IMR-90 (cell line): ENCODE measurements at regions not wholly inside any gene's neighbourhood (a gene's known extent, or its start where the extent isn't known, plus 50 kb on each side); places are given as distances from the start of the nearest gene placed in this dataset.

Experiments
- ATAC-seq: fragments of 200-7000 bp; cut with Tn5 transposase; 2 replicates; pipeline ENCODE4 v1.9.1; 2020; ENCODE audit warnings: low read depth, mild to moderate bottlenecking, moderate library complexity
- BruUV-seq: library from RNA; stranded (reverse); fragments of 400-500 nt; replicated peaks from 2 replicates; lab custom pipeline; 2021; lab: Mats Ljungman, UMichigan
- CTCF ChIA-PET: fragments of 300-600 bp; formaldehyde crosslinking; extraction: SDS; loops from one replicate; lab custom pipeline; 2021; ENCODE audit warnings: antibody characterized with exemption; lab: Yijun Ruan, JAX
- POLR2A ChIA-PET: fragments of 300-600 bp; sonication (Branson Sonifier 250); formaldehyde crosslinking; loops from one replicate; lab custom pipeline; 2022; ENCODE audit warnings: antibody characterized with exemption; ENCODE audit not compliant: unreplicated experiment; lab: Charles Lee
- DNase-seq: peaks from one replicate; pipeline ENCODE4 v3.0.0; 2013
- H2AFZ ChIP-seq: replicated peaks from 2 replicates; pipeline ENCODE3; 2013; ENCODE audit warnings: low read length, mild to moderate bottlenecking; ENCODE audit not compliant: poor library complexity
- H2AK5ac ChIP-seq: 2 replicates; pipeline ENCODE4 v1.6.1; 2013; ENCODE audit warnings: low read depth, low read length, inconsistent platforms
- H2AK9ac ChIP-seq: replicated peaks from 2 replicates; pipeline ENCODE3; 2013; ENCODE audit warnings: mild to moderate bottlenecking, low read depth, low read length, moderate library complexity; ENCODE audit not compliant: poor library complexity
- H2BK120ac ChIP-seq: 2 replicates; pipeline ENCODE4 v1.6.1; 2013; ENCODE audit warnings: low read depth, low read length, inconsistent platforms
- H2BK15ac ChIP-seq: 3 replicates; pipeline ENCODE4 v1.6.1; 2013; ENCODE audit warnings: low read depth, low read length, inconsistent platforms
- H2BK20ac ChIP-seq: 2 replicates; pipeline ENCODE4 v1.6.1; 2013; ENCODE audit warnings: low read depth, mild to moderate bottlenecking, inconsistent platforms, low read length, moderate library complexity
- H2BK5ac ChIP-seq: 2 replicates; pipeline ENCODE4 v1.6.1; 2013; ENCODE audit warnings: mild to moderate bottlenecking, low read depth, low read length, inconsistent platforms; ENCODE audit not compliant: poor library complexity, severe bottlenecking
- H3K14ac ChIP-seq: replicated peaks from 2 replicates; pipeline ENCODE4 v1.6.1; 2013; ENCODE audit warnings: low read depth, low read length, inconsistent platforms
- H3K18ac ChIP-seq: 2 replicates; pipeline ENCODE4 v1.6.1; 2013; ENCODE audit warnings: low read depth, low read length, control low read depth
- H3K23ac ChIP-seq: 2 replicates; pipeline ENCODE4 v1.6.1; 2013; ENCODE audit warnings: low read depth, low read length, inconsistent platforms
- H3K27ac ChIP-seq: 2 replicates; pipeline ENCODE4 v1.5.1; 2013; ENCODE audit warnings: mild to moderate bottlenecking, control low read depth, low read length; ENCODE audit not compliant: insufficient read depth
- H3K27me3 ChIP-seq: 2 replicates; pipeline ENCODE4 v1.6.1; 2013; ENCODE audit warnings: low read length; ENCODE audit not compliant: control insufficient read depth, insufficient read depth
- H3K36me3 ChIP-seq: 2 replicates; pipeline ENCODE4 v1.6.1; 2013; ENCODE audit warnings: low read length, mixed read lengths; ENCODE audit not compliant: control insufficient read depth, insufficient read depth
- H3K4ac ChIP-seq: 2 replicates; pipeline ENCODE4 v1.6.1; 2013; ENCODE audit warnings: low read depth, low read length, inconsistent platforms
- H3K4me1 ChIP-seq: 2 replicates; pipeline ENCODE4 v1.6.1; 2013; ENCODE audit warnings: low read length, mixed read lengths; ENCODE audit not compliant: control insufficient read depth, insufficient read depth
- H3K4me2 ChIP-seq: 2 replicates; pipeline ENCODE4 v1.6.1; 2013; ENCODE audit warnings: low read depth, mild to moderate bottlenecking, control low read depth, low read length, moderate library complexity
- H3K4me3 ChIP-seq: 2 replicates; pipeline ENCODE4 v1.5.1; 2013; ENCODE audit warnings: low read depth, mild to moderate bottlenecking, control low read depth, low read length, moderate library complexity; ENCODE audit not compliant: insufficient read depth
- H3K56ac ChIP-seq: 2 replicates; pipeline ENCODE4 v1.6.1; 2013; ENCODE audit warnings: low read length, inconsistent platforms; ENCODE audit not compliant: insufficient read depth; ENCODE audit errors: extremely low read depth
- H3K79me1 ChIP-seq, 2 experiments: 2 replicates each; pipeline ENCODE4 v1.6.1; 2013; ENCODE audit warnings: low read length in 2 of 2, inconsistent platforms in 1 of 2, low read depth in 1 of 2
- H3K9ac ChIP-seq: 2 replicates; pipeline ENCODE4 v1.6.1; 2013; ENCODE audit warnings: low read depth, low read length, control low read depth
- H3K9me1 ChIP-seq: 2 replicates; pipeline ENCODE4 v1.6.1; 2013; ENCODE audit warnings: low read length, inconsistent platforms; ENCODE audit not compliant: insufficient read depth
- H3K9me3 ChIP-seq: 2 replicates; pipeline ENCODE4 v1.6.1; 2013; ENCODE audit warnings: low read length; ENCODE audit not compliant: control insufficient read depth, insufficient read depth
- H4K20me1 ChIP-seq: 2 replicates; pipeline ENCODE4 v1.6.1; 2013; ENCODE audit warnings: low read length, inconsistent platforms; ENCODE audit not compliant: insufficient read depth
- H4K5ac ChIP-seq: 2 replicates; pipeline ENCODE4 v1.6.1; 2013; ENCODE audit warnings: mild to moderate bottlenecking, low read depth, low read length, control low read depth
- H4K8ac ChIP-seq, 2 experiments: 2 replicates each; pipeline ENCODE4 v1.6.1; 2013; ENCODE audit warnings: low read depth in 2 of 2, low read length in 2 of 2, control low read depth in 1 of 2, inconsistent platforms in 1 of 2
- H4K91ac ChIP-seq: 2 replicates; pipeline ENCODE4 v1.6.1; 2013; ENCODE audit warnings: low read depth, low read length, inconsistent platforms; ENCODE audit not compliant: insufficient read depth
- BHLHE40 ChIP-seq: fragments of 150-350 bp; IDR thresholded peaks from 2 replicates; pipeline ENCODE4 v1.6.1; 2016; ENCODE audit warnings: mild to moderate bottlenecking, low read depth, low read length
- CEBPB ChIP-seq: IDR thresholded peaks from 2 replicates; pipeline ENCODE4 v1.6.1; 2012; ENCODE audit warnings: low read depth, low read length, improper control_type of control experiment
- CHD1 ChIP-seq: IDR thresholded peaks from 2 replicates; pipeline ENCODE4 v1.6.1; 2012; ENCODE audit warnings: low read depth, low read length, improper control_type of control experiment
- MAZ ChIP-seq: IDR thresholded peaks from 2 replicates; pipeline ENCODE4 v1.6.1; 2012; ENCODE audit warnings: low read depth, mild to moderate bottlenecking, low read length, improper control_type of control experiment, moderate library complexity, borderline replicate concordance
- MXI1 ChIP-seq: IDR thresholded peaks from 2 replicates; pipeline ENCODE4 v1.6.1; 2012; ENCODE audit warnings: low read depth, mild to moderate bottlenecking, low read length, moderate library complexity, borderline replicate concordance
- NFE2L2 ChIP-seq: fragments of 150-350 bp; IDR thresholded peaks from 2 replicates; pipeline ENCODE4 v1.6.1; 2016; ENCODE audit warnings: low read depth, mild to moderate bottlenecking, low read length
- POLR2A ChIP-seq: IDR thresholded peaks from 2 replicates; pipeline ENCODE4 v1.6.1; 2012; ENCODE audit warnings: mild to moderate bottlenecking, low read depth, low read length
- RAD21 ChIP-seq: IDR thresholded peaks from 2 replicates; pipeline ENCODE4 v1.6.1; 2012; ENCODE audit warnings: low read length, improper control_type of control experiment
- RCOR1 ChIP-seq: IDR thresholded peaks from 2 replicates; pipeline ENCODE4 v1.6.1; 2012; ENCODE audit warnings: mild to moderate bottlenecking, low read length, improper control_type of control experiment; ENCODE audit not compliant: insufficient replicate concordance
- RFX5 ChIP-seq: IDR thresholded peaks from 2 replicates; pipeline ENCODE4 v1.8.0; 2012; ENCODE audit warnings: low read depth, mild to moderate bottlenecking, low read length, moderate library complexity
- SMC3 ChIP-seq: fragments of 150-350 bp; IDR thresholded peaks from 2 replicates; pipeline ENCODE4 v1.6.1; 2016; ENCODE audit warnings: low read depth, mild to moderate bottlenecking, antibody characterized with exemption, low read length, moderate library complexity
- USF2 ChIP-seq: fragments of 150-350 bp; IDR thresholded peaks from 2 replicates; pipeline ENCODE4 v1.6.1; 2017; ENCODE audit warnings: mild to moderate bottlenecking, antibody characterized with exemption, low read length, low read depth
- WGBS, 2 experiments: methylation state at CpG; one replicate each; pipeline versions ENCODE4 v1.1.5 to v1.1.7; 2013; ENCODE audit warnings: missing lambda C conversion rate in 2 of 2; ENCODE audit not compliant: insufficient read length in 1 of 2; ENCODE audit errors: extremely low coverage in 2 of 2; 5-methylcytosine and 5-hydroxymethylcytosine counted together
- dilution Hi-C: fragments of 300-500 bp; cut with HindIII; formaldehyde crosslinking; loops from one replicate; pipeline ENCODE4 v1.14.3; 2018; ENCODE audit warnings: low sequenced_read_pairs; ENCODE audit not compliant: unreplicated experiment
- in situ Hi-C: fragments of 300-500 bp; cut with MboI; formaldehyde crosslinking; loops from 3 replicates; pipeline ENCODE4 v1.14.3; 2019; ENCODE audit warnings: low sequenced_read_pairs, inconsistent platforms, mixed read lengths
- intact Hi-C: fragments of 100-400 bp; cut with micrococcal nuclease; formaldehyde crosslinking; loops from 2 replicates; pipeline ENCODE4 v1.10.0; 2022

- Histone ChIP-seq H3K18ac (no peak overlapping the region), H3K27ac (no peak overlapping the region), H3K4me1 (no peaks in the 10 kb centered on the region), H3K9me3 (no peaks in the 10 kb centered on the region), H4K91ac (no peak overlapping the region), H3K56ac (no peak overlapping the region), H2BK5ac (no peak overlapping the region), H2BK15ac (no peak overlapping the region), H4K5ac (no peak overlapping the region), H3K36me3 (no peaks in the 10 kb centered on the region), H2AK5ac (no peak overlapping the region), H3K4me3 (no peak overlapping the region), H3K4ac (no peak overlapping the region), H4K8ac (no peak overlapping the region), H3K4me2 (no peak overlapping the region), H3K9me1 (no peaks in the 10 kb centered on the region), H2BK120ac (no peak overlapping the region), H3K27me3 (peaks cover 21% of the 10 kb centered on the region), H2AK9ac (peak overlapping the region; percentile 42), H2AFZ (peak overlapping the region; percentile 11), H2BK20ac (no peak overlapping the region), H3K9ac (no peak overlapping the region), H3K79me1 (no peaks in the 10 kb centered on the region), H3K23ac (no peak overlapping the region), H3K14ac (no peak overlapping the region), H4K20me1 (no peaks in the 10 kb centered on the region)
- dilution Hi-C loops (no loop called here), intact Hi-C loops (no loop called here), in situ Hi-C loops (no loop called here)
- ChIA-PET POLR2A (no interaction called here), CTCF (no interaction called here)
- 90% methylated on average over 3 of the region's 14 CpGs; no CpG with 5 or more reads in 1 of the 2 experiments for WGBS, 2 experiments
- ATAC-seq, result no peak
- no peak for TF ChIP-seq CHD1
- no peak for TF ChIP-seq RFX5
- no peak for TF ChIP-seq RAD21
- no peak for TF ChIP-seq NFE2L2
- TF ChIP-seq MAZ, result no peak
- no peak for TF ChIP-seq BHLHE40
- TF ChIP-seq RCOR1, result no peak
- TF ChIP-seq CEBPB, result no peak
- TF ChIP-seq MXI1, result no peak
- no peak for TF ChIP-seq USF2
- TF ChIP-seq SMC3, result no peak
- no peak for TF ChIP-seq POLR2A
- DNase-seq, result no peak
- BruUV-seq, result no TSS peak
Measured at GRCh38 chr12:113757221-113758002, 208.7 kb downstream of the RBM19 start.
